ENCODE measurements at regions not wholly inside any gene's neighbourhood (a gene's known extent, or its start where the extent isn't known, plus 50 kb on each side); places are given as distances from the start of the nearest gene placed in this dataset.
"Not testable (repeated sequence)": the region's sequence is repeated elsewhere in the genome, so short reads cannot be mapped to it uniquely, and the experiment has no call there.

- no peaks in the 10 kb centered on the region for H4K20me1 ChIP-seq (ENCODE audit: low read depth)
- Mint-ChIP-seq H3K4me3 (no peak overlapping the region), H3K27ac (no peak overlapping the region), H3K36me3 (no peaks in the 10 kb centered on the region), H3K4me1 (no peaks in the 10 kb centered on the region), H3K9me3 (peaks cover 7% of the 10 kb centered on the region), H3K27me3 (ENCODE audit: insufficient read depth, low read depth) (no peaks in the 10 kb centered on the region)
- H2AFZ ChIP-seq (replicated peaks), result peak overlapping the region; percentile 68
- TF ChIP-seq CTCF (IDR thresholded peaks at IDR 0.05) (no peak), EZH2phosphoT487 (IDR thresholded peaks at IDR 0.05) (no peak), EZH2 (IDR thresholded peaks at IDR 0.05) (no peak)
- H3K79me2 ChIP-seq (ENCODE audit: low read depth), result no peaks in the 10 kb centered on the region
- peak; percentile 6 for DNase-seq (ENCODE audit: low spot score)
- H3K4me2 ChIP-seq, result no peak overlapping the region
- H3K9me3 ChIP-seq (ENCODE audit: low read depth), result no peaks in the 10 kb centered on the region
- H3K27ac ChIP-seq, result no peak overlapping the region
- H3F3A ChIP-seq (ENCODE audit: low read depth), result no peaks in the 10 kb centered on the region
- H3K4me1 ChIP-seq, result no peaks in the 10 kb centered on the region
- no peak overlapping the region for H3K9ac ChIP-seq
- no peaks in the 10 kb centered on the region for H3K27me3 ChIP-seq
- no peak overlapping the region for H3K4me3 ChIP-seq
- no peaks in the 10 kb centered on the region for H3K36me3 ChIP-seq
These were observed 316.9 kb downstream of the CTH start for GRCh38 chr1:70727886-70728489.

GRCh38 chr1:70736518-70736917 is 311.1 kb downstream of the PTGER3 start:
- H3K4me3 Mint-ChIP-seq; H3K36me3 Mint-ChIP-seq; DNase-seq (ENCODE audit: low spot score); H4K20me1 ChIP-seq (ENCODE audit: low read depth); H2AFZ ChIP-seq (replicated peaks); H3K27ac ChIP-seq; H3K4me2 ChIP-seq; H3K4me1 Mint-ChIP-seq; H3K27me3 Mint-ChIP-seq (ENCODE audit: insufficient read depth, low read depth); H3K9ac ChIP-seq; H3K9me3 Mint-ChIP-seq; H3K4me1 ChIP-seq; H3F3A ChIP-seq (ENCODE audit: low read depth); H3K9me3 ChIP-seq (ENCODE audit: low read depth); H3K4me3 ChIP-seq; H3K27me3 ChIP-seq; H3K27ac Mint-ChIP-seq; H3K36me3 ChIP-seq; H3K79me2 ChIP-seq (ENCODE audit: low read depth): not testable (repeated sequence)

- TF ChIP-seq CTCF (IDR thresholded peaks at IDR 0.05) (no peak), EZH2phosphoT487 (IDR thresholded peaks at IDR 0.05) (no peak), EZH2 (IDR thresholded peaks at IDR 0.05) (no peak)
- Histone ChIP-seq H4K20me1 (ENCODE audit: low read depth) (no peaks in the 10 kb centered on the region), H3K4me1 (no peaks in the 10 kb centered on the region), H3K27ac (no peak overlapping the region), H3K4me2 (no peak overlapping the region), H3K4me3 (no peak overlapping the region), H2AFZ (replicated peaks) (no peak overlapping the region), H3K9ac (no peak overlapping the region), H3F3A (ENCODE audit: low read depth) (no peaks in the 10 kb centered on the region), H3K79me2 (ENCODE audit: low read depth) (no peaks in the 10 kb centered on the region), H3K36me3 (no peaks in the 10 kb centered on the region), H3K9me3 (ENCODE audit: low read depth) (no peaks in the 10 kb centered on the region), H3K27me3 (no peaks in the 10 kb centered on the region)
- Mint-ChIP-seq H3K9me3 (no peaks in the 10 kb centered on the region), H3K27me3 (ENCODE audit: insufficient read depth, low read depth) (no peaks in the 10 kb centered on the region), H3K36me3 (no peaks in the 10 kb centered on the region), H3K4me3 (no peak overlapping the region), H3K27ac (no peak overlapping the region), H3K4me1 (no peaks in the 10 kb centered on the region)
- DNase-seq (ENCODE audit: low spot score), result no peak
These were observed 310.5 kb downstream of the PTGER3 start for GRCh38 chr1:70737125-70737524.

GRCh38 chr1:70738624-70739023 is 309.0 kb downstream of the PTGER3 start:
- Histone ChIP-seq H3K9ac (no peak overlapping the region), H3F3A (ENCODE audit: low read depth) (no peaks in the 10 kb centered on the region), H3K4me2 (no peak overlapping the region), H3K27ac (no peak overlapping the region), H3K9me3 (ENCODE audit: low read depth) (no peaks in the 10 kb centered on the region), H3K4me3 (no peak overlapping the region), H3K36me3 (no peaks in the 10 kb centered on the region), H2AFZ (replicated peaks) (no peak overlapping the region), H3K27me3 (no peaks in the 10 kb centered on the region), H3K4me1 (no peaks in the 10 kb centered on the region), H3K79me2 (ENCODE audit: low read depth) (no peaks in the 10 kb centered on the region), H4K20me1 (ENCODE audit: low read depth) (no peaks in the 10 kb centered on the region)
- Mint-ChIP-seq H3K4me3 (no peak overlapping the region), H3K4me1 (no peaks in the 10 kb centered on the region), H3K27ac (no peak overlapping the region), H3K36me3 (no peaks in the 10 kb centered on the region), H3K27me3 (ENCODE audit: insufficient read depth, low read depth) (no peaks in the 10 kb centered on the region), H3K9me3 (no peaks in the 10 kb centered on the region)
- TF ChIP-seq EZH2 (IDR thresholded peaks at IDR 0.05), result no peak
- TF ChIP-seq EZH2phosphoT487 (IDR thresholded peaks at IDR 0.05), result no peak
- no peak for TF ChIP-seq CTCF (IDR thresholded peaks at IDR 0.05)
- no peak for DNase-seq (ENCODE audit: low spot score)
